Endometrium (tissue), 2 donors: ENCODE measurements at regions not wholly inside any gene's neighbourhood (a gene's known extent, or its start where the extent isn't known, plus 50 kb on each side); places are given as distances from the start of the nearest gene placed in this dataset.
A peak's percentile ranks its signal among the peaks of the same experiment; 100 is the strongest.
"Not testable (repeated sequence)": the region's sequence is repeated elsewhere in the genome, so short reads cannot be mapped to it uniquely, and the experiment has no call there.

Experiments
- FAIRE-seq: peaks from 2 replicates; lab custom pipeline; 2012; peaks lifted over from hg19 to GRCh38; lab: Jason Lieb, UNC
- donor health status: control.
- donor health status: control.

DNA sequence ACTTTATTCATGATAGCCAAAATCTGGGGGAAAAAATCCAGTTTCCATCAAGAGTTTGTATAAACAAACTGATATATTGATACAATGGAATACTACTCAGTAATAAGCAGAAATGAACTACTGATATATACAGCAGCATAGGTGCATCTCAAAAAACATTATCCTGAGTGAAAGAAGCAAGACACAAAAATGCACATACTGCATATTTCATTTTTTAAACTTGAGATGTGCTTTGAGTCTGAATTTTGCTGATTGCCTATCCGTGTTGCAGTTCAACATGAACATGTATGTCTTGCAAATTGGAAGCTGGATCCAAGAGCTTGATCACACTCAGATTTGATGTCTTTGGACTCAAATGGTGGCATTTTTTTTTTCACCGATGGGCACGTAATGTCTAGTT is 132.4 kb downstream of the TSEN15 start:
- FAIRE-seq: no peak

DNA sequence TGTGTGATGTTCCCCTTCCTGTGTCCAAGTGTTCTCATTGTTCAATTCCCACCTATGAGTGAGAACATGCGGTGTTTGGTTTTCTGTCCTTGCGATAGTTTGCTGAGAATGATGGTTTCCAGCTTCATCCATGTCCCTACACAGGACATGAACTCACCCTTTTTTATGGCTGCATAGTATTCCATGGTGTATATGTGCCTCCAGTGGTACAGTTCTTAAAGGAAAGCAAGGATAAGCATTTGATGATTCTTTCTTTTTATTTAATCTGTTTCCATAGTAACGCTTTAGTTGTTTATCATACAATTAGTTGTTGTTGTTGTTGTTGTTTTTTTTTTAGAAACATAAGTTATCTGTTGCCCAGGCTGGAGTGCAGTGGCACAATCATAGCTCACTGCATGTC is 133.1 kb downstream of the TSEN15 start:
- not testable (repeated sequence) for FAIRE-seq

GRCh38 chr1:184185347-184185746 is 133.8 kb downstream of the TSEN15 start:
- FAIRE-seq: no peak

DNA sequence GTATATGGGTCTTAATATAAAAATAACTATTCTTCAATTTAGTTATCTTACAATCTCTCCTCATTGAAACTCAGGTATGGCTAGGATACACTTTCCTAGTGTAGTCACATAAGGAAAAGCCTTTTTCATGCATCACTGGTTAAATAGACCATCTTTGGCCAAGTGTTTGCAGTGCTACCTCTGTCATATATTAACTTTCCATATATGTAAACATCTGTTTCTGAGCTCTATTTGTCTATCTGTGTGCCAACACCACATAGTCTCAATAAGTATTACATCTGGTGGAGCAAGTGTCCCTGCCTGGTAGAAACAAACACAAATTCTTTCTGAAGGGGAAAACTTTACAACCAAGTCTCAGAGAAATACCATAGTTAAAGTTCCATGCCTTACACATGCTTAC is 134.6 kb downstream of the TSEN15 start:
- FAIRE-seq: no peak

GRCh38 chr1:184187097-184187496 is 135.6 kb downstream of the TSEN15 start:
- FAIRE-seq: no peak

DNA sequence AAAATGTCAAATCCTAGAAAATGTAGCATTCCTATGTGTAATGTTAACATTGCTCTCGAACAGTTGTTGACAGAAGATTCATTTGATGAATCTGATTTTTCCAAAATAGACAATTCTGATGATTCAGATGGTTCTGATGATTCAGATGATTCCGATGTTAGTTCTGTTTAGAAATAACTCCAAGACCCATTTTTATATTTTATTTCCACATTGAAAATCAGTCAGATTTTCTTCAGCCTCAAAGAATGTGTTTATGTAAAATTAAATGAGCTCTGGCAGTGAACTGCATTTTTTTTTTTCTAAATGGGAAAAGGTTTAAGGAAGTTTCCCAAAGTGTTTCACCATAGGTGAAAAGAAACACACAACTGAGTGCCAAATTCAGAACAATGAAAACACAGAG is 136.5 kb downstream of the TSEN15 start:
- FAIRE-seq: peak; percentile 15

GRCh38 chr1:184189361-184189760 is 137.8 kb downstream of the TSEN15 start:
- FAIRE-seq: no peak

DNA sequence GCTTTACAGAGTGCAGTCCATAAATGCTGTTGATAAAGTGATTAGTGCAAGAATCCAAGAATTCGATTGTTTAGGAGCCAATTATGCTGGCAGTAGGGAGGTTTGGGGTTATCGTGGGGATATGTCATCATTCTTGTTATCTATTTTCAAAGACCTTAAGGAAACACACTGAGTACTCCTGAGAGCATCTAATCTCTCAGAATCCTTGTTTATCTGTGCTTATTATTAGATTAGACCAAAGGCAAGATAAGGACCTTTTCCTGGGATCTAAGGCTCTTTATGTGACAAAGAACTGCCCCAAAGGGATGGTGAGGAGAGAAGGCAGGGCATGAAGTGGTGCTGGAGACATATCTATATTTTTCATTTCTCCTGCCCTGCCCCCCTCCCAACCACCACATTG is 139.1 kb downstream of the TSEN15 start:
- FAIRE-seq: no peak

- no peak for FAIRE-seq
Observed at GRCh38 chr1:184191181-184191621, 139.7 kb downstream of the TSEN15 start.

GRCh38 chr1:184192796-184193195 is 141.3 kb downstream of the TSEN15 start:
- FAIRE-seq: no peak

DNA sequence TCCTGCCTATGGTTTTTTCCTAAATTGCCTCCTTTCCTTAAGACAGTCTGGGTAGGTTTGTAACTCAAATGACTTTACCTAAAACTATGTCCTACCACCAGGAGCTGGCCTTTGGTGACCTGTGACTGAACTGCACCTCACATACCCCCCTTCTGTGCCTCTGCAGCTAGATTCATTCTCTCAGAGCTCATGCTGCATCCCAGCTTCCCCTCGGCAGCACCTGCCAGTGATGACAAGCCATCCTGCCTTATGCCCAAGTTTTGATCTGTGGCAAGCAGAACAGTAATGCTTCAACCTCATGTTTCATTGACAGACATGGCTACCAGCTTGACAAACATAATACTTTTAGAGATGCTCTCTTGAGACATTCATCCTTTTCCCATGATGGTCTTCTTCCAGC is 141.9 kb downstream of the TSEN15 start:
- FAIRE-seq: no peak

DNA sequence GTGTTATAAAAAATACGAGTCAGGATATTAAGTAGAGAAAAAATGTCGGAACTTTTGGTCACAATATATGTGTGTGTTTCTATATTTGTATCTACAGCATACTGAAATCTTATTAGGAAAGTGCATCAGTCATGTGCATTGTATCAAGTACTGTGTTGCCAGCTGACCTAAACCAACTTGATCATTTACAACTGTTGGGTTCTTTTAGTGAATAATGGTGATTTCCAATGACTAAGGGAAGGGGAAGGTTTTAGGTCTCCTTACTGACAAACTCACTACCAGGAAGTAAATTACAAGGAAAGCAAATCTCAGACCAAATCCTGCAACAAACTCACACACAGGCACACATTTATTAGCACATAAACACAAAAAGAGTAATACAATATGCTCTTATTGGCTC is 142.7 kb downstream of the TSEN15 start:
- FAIRE-seq: no peak

DNA sequence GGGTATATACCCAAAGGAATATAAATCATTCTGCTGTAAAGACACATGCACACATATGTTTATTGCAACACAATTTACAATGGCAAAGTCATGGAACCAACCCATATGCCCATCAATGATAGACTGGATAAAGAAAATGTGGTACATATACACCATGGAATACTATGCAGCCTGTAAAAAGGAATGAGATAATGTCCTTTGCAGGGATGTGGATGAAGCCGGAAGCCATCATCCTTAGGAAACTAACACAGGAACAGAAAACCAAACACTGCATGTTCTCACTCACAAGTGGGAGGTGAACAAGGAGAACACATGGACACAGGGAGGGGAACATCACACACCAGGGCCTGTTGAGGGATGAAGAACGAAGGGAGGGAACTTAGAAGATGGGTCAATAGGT is 144.2 kb downstream of the TSEN15 start:
- not testable (repeated sequence) for FAIRE-seq

- no peak for FAIRE-seq
Observed at GRCh38 chr1:184197831-184198230, 146.3 kb downstream of the TSEN15 start.

DNA sequence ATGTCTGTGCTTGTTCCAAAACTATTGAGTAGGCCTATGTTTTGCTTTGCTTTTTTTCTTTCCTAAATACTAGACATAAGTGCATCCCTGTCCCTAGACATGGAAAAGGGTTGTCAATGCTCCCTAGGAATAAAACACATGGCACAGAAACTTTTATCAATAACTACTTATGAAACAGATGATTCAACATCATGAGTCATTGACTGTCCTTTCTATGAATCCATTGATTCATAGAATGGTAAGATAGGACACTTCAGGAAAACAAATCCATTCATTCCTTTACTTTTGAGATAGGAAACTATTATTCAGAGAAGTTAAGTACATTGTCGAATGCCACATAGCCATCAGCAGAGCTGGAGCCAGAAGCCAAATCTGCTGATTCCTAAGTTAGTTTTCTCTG is 147.5 kb downstream of the TSEN15 start:
- FAIRE-seq: no peak

GRCh38 chr1:184199438-184200085 is 148.0 kb downstream of the TSEN15 start:
- no peak for FAIRE-seq

GRCh38 chr1:184208622-184209021 is 157.1 kb downstream of the TSEN15 start:
- FAIRE-seq: no peak

GRCh38 chr1:184210031-184210430 is 158.5 kb downstream of the TSEN15 start:
- no peak for FAIRE-seq

DNA sequence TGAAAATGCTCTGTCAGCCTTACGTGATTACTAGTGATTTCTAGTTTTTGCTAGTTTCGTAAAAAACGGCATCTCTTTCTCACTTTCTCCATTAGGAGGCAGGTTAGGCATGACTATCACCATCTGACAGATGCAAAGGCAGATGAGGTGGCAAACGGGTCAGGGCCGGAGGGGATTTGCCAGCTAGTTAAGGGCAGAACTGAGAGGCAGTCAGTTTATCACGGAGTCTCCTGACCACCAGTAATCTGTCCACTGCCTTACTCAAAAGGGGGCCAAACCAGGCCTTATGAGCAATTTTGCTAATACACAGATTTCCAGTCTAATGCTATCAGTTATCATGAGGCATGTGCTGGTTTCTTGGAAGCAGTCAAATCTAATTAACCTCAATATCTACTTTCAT is 159.3 kb downstream of the TSEN15 start:
- no peak for FAIRE-seq

GRCh38 chr1:184212649-184213314 is 161.3 kb downstream of the TSEN15 start:
- FAIRE-seq: no peak

DNA sequence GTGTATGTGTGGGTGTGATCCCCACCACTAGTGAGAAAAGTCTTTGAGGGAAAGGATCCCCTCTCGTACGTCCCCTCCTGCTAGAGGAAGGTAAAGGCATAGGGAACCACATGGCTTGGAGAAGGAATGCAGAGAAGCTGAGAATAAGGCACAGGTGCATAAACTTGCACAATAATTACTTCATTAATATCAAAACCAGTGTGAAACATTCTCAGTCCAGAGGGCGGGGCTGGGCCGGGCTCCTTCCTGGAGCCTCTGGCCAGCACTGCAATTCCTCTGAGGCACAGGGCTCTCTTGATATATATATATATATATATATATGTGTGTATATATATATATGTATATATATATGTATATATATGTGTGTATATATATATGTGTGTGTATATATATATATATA is 162.6 kb downstream of the TSEN15 start:
- FAIRE-seq: no peak

GRCh38 chr1:184215274-184215925 is 163.9 kb downstream of the TSEN15 start:
- FAIRE-seq: no peak

- FAIRE-seq: no peak
Observed at GRCh38 chr1:184218458-184219075, 167.0 kb downstream of the TSEN15 start.
